Naive thymus-derived CD4-positive, alpha-beta T cell (primary cell): ENCODE measurements at regions not wholly inside any gene's neighbourhood (a gene's known extent, or its start where the extent isn't known, plus 50 kb on each side); places are given as distances from the start of the nearest gene placed in this dataset.

Source experiments
- ATAC-seq: fragments of 150-1000 bp; cut with Tn5 transposase; 2 replicates; pipeline ENCODE4 v1.10.0; 2021; ENCODE audit warnings: mild to moderate bottlenecking, moderate library complexity
- CTCF ChIA-PET: fragments of 350-600 bp; sonication (Branson Sonifier 250); formaldehyde crosslinking; loops from one replicate; lab custom pipeline; 2021; ENCODE audit warnings: antibody characterized with exemption; lab: Charles Lee
- POLR2A ChIA-PET: fragments of 350-600 bp; sonication (Branson Sonifier 250); formaldehyde crosslinking; loops from one replicate; lab custom pipeline; 2021; ENCODE audit warnings: antibody characterized with exemption, inconsistent platforms; lab: Charles Lee
- DNase-seq, 9 donors: peaks; one replicate each; pipeline versions ENCODE4 v3.0.0 to v3.0.0-alpha.2; 2020 to 2022; ENCODE audit warnings: mixed read lengths in 1 of 9
- H3K27ac ChIP-seq: one replicate; pipeline ENCODE4 v1.7.0; 2013; ENCODE audit warnings: mild to moderate bottlenecking, low read depth, low read length, moderate library complexity
- H3K27me3 ChIP-seq, 2 donors: one replicate each; pipeline ENCODE4 v1.7.0; 2013; ENCODE audit warnings: low read length in 2 of 2, mild to moderate bottlenecking in 2 of 2, moderate library complexity in 2 of 2; ENCODE audit not compliant: control insufficient read depth in 2 of 2, insufficient read depth in 2 of 2
- H3K36me3 ChIP-seq, 3 experiments: 1 replicate in 2 of 3; 2 replicates in 1 of 3; pipeline ENCODE4 v1.7.0; 2013; ENCODE audit warnings: low read length in 3 of 3, mild to moderate bottlenecking in 3 of 3, moderate library complexity in 1 of 3; ENCODE audit not compliant: insufficient read depth in 3 of 3, control insufficient read depth in 2 of 3
- H3K4me1 ChIP-seq, 2 donors: one replicate each; pipeline ENCODE4 v1.7.0; 2013; ENCODE audit warnings: low read length in 2 of 2, mild to moderate bottlenecking in 2 of 2, moderate library complexity in 1 of 2; ENCODE audit not compliant: control insufficient read depth in 2 of 2, insufficient read depth in 2 of 2
- H3K4me3 ChIP-seq: 2 replicates; pipeline ENCODE4 v1.7.0; 2013; ENCODE audit warnings: mild to moderate bottlenecking, low read length
- H3K9me3 ChIP-seq, 3 experiments: 1 replicate in 2 of 3; 2 replicates in 1 of 3; pipeline ENCODE4 v1.7.0; 2013; ENCODE audit warnings: low read length in 3 of 3; ENCODE audit not compliant: control insufficient read depth in 2 of 3
- H3K27ac Mint-ChIP-seq, 9 donors: one replicate each; pipeline ENCODE4 v1.8.0; 2020 to 2022; ENCODE audit warnings: mixed read lengths in 9 of 9, mild to moderate bottlenecking in 8 of 9, moderate library complexity in 5 of 9, inconsistent platforms in 2 of 9
- H3K27me3 Mint-ChIP-seq, 5 donors: one replicate each; pipeline ENCODE4 v1.8.0; 2021 to 2022; ENCODE audit warnings: mixed read lengths in 5 of 5, mild to moderate bottlenecking in 1 of 5
- H3K36me3 Mint-ChIP-seq, 5 donors: one replicate each; pipeline ENCODE4 v1.8.0; 2020 to 2022; ENCODE audit warnings: mixed read lengths in 5 of 5, mild to moderate bottlenecking in 3 of 5, inconsistent platforms in 1 of 5
- H3K4me1 Mint-ChIP-seq, 7 donors: one replicate each; pipeline ENCODE4 v1.8.0; 2020 to 2022; ENCODE audit warnings: mixed read lengths in 7 of 7, mild to moderate bottlenecking in 3 of 7, inconsistent platforms in 1 of 7
- H3K4me3 Mint-ChIP-seq, 10 donors: one replicate each; pipeline ENCODE4 v1.8.0; 2020 to 2022; ENCODE audit warnings: mild to moderate bottlenecking in 10 of 10, mixed read lengths in 10 of 10, moderate library complexity in 6 of 10, inconsistent platforms in 2 of 10
- H3K9me3 Mint-ChIP-seq, 11 donors: one replicate each; pipeline ENCODE4 v1.8.0; 2020 to 2022; ENCODE audit warnings: mixed read lengths in 11 of 11, mild to moderate bottlenecking in 4 of 11, inconsistent platforms in 1 of 11, moderate library complexity in 1 of 11
- intact Hi-C, 2 donors: fragments of 100-400 bp; cut with micrococcal nuclease; formaldehyde crosslinking; loops; one replicate each; pipeline ENCODE4 v1.15.1; 2023

- Mint-ChIP-seq H3K27ac (no peak overlapping the region), H3K9me3 (peaks cover 0 to 2% (median 0%) of the 10 kb centered on the region in 11 donors), H3K4me1 (no peaks in the 10 kb centered on the region), H3K27me3 (peaks cover 0 to 8% (median 0%) of the 10 kb centered on the region in 5 donors), H3K36me3 (no peaks in the 10 kb centered on the region), H3K4me3 (no peak overlapping the region)
- POLR2A ChIA-PET = no interaction called here
- H3K4me3 ChIP-seq = no peak overlapping the region
- intact Hi-C loops = no loop called here
- H3K36me3 ChIP-seq = no peaks in the 10 kb centered on the region
- H3K4me1 ChIP-seq = no peaks in the 10 kb centered on the region
- ATAC-seq (no peak), DNase-seq (peak in 1 of 9 donors; percentile 15)
- H3K27ac ChIP-seq = no peak overlapping the region
- H3K9me3 ChIP-seq = no peaks in the 10 kb centered on the region
- CTCF ChIA-PET = no interaction called here
- H3K27me3 ChIP-seq = no peaks in the 10 kb centered on the region
Observed at GRCh38 chr14:101194373-101195308, 291.1 kb upstream of the RTL1 start.

GRCh38 chr14:101195309-101195901 lies 291.9 kb upstream of the RTL1 start:
- Mint-ChIP-seq H3K4me3 (no peak overlapping the region), H3K9me3 (no peaks in the 10 kb centered on the region), H3K4me1 (no peaks in the 10 kb centered on the region), H3K27me3 (peaks cover 0 to 12% (median 0%) of the 10 kb centered on the region in 5 donors), H3K27ac (no peak overlapping the region), H3K36me3 (no peaks in the 10 kb centered on the region)
- Histone ChIP-seq H3K27ac (no peak overlapping the region), H3K36me3 (no peaks in the 10 kb centered on the region), H3K27me3 (no peaks in the 10 kb centered on the region), H3K9me3 (no peaks in the 10 kb centered on the region), H3K4me3 (no peak overlapping the region), H3K4me1 (no peaks in the 10 kb centered on the region)
- intact Hi-C loops = no loop called here
- POLR2A ChIA-PET = no interaction called here
- peak in 1 of 9 donors; percentile 8 for DNase-seq
- CTCF ChIA-PET = no interaction called here
- no peak for ATAC-seq

DNA sequence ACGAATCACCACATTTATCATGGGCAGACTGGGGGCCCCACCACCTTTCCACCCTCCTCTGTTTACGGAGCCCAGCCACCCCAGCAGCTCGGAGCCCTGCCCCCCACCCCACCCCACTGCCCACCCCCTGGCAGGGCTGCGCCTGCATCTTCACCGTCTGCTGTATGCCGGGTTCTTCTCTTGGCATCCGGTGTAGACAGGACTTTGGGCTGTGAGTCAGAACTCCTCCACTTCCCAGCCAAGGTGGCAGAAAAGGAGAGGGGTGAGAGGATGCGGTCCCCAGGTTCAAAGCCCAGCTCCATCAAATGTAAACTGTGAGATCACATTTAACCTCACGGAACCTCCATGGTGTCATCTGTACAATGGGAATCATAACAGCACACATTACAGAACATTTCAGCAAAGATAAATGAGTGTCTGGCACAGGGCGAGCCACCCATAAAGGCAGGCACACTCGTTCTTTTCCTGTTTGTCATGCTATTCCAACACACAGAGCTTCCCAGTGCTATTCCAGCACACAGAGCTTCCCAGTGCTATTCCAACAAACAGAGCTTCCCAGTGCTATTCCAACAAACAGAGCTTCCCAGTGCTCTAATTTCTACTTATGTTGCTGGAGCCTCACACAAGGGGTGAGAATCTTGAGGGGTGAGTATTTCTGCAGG lies 292.7 kb upstream of the RTL1 start:
- ChIA-PET POLR2A (no interaction called here), CTCF (no interaction called here)
- no peaks in the 10 kb centered on the region for H3K9me3 Mint-ChIP-seq
- Histone ChIP-seq H3K36me3 (no peaks in the 10 kb centered on the region), H3K27ac (no peak overlapping the region), H3K4me3 (no peak overlapping the region), H3K9me3 (no peaks in the 10 kb centered on the region), H3K4me1 (no peaks in the 10 kb centered on the region), H3K27me3 (no peaks in the 10 kb centered on the region)
- no peak overlapping the region for H3K27ac Mint-ChIP-seq
- no peaks in the 10 kb centered on the region for H3K4me1 Mint-ChIP-seq
- intact Hi-C loops = no loop called here
- H3K27me3 Mint-ChIP-seq = peaks cover 0 to 8% (median 0%) of the 10 kb centered on the region in 5 donors
- H3K4me3 Mint-ChIP-seq = no peak overlapping the region
- H3K36me3 Mint-ChIP-seq = no peaks in the 10 kb centered on the region
- ATAC-seq = no peak
- peak in 1 of 9 donors; percentile 3 for DNase-seq

DNA sequence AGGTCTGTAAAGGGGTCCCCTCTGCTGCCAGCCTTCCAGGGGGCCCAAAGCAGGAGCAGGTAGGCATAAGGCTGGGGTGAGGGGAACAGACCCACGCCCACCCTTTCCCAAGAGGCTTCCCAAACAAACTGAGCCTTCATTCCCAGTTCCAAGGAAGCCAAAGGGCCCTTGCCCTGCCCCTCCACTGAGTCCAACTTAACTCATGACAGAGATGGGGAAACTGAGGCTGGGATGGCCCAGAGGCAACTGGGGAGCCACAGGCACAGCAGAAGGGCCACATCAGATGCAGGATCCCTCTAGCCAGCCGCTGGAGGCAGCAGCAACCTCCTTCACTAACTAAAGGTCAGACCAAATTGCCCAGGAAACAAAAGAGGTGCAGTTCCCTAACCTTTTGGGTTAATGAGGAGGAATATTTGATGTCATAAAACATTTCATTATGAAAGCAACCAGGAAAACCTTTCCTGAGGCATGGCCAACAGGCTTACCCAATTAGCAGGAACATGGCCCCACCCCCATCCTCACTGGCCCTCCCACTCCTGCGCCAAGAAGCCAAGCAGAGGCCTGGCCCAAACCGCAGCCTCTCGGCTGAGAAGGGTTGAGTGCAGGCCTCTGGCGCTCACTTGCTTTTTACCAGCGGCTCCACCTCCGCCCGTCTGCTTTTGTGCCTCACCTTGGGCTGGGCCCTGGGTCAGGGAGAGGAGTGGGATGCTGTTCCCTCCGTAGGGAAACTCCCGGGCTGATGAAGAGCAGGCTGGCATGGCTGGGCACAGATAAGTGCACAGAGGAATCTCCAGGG lies 293.5 kb upstream of the RTL1 start:
- intact Hi-C loops = no loop called here
- no peak overlapping the region for H3K4me3 ChIP-seq
- POLR2A ChIA-PET = no interaction called here
- no peaks in the 10 kb centered on the region for H3K9me3 ChIP-seq
- Mint-ChIP-seq H3K27ac (no peak overlapping the region), H3K4me1 (no peaks in the 10 kb centered on the region), H3K4me3 (no peak overlapping the region), H3K9me3 (peaks cover 0 to 1% (median 0%) of the 10 kb centered on the region in 11 donors), H3K36me3 (no peaks in the 10 kb centered on the region), H3K27me3 (peaks cover 0 to 8% (median 0%) of the 10 kb centered on the region in 5 donors)
- DNase-seq (peak in 1 of 9 donors; percentile 8), ATAC-seq (no peak)
- no peaks in the 10 kb centered on the region for H3K27me3 ChIP-seq
- H3K4me1 ChIP-seq = no peaks in the 10 kb centered on the region
- H3K36me3 ChIP-seq = no peaks in the 10 kb centered on the region
- H3K27ac ChIP-seq = no peak overlapping the region
- CTCF ChIA-PET = no interaction called here

DNA sequence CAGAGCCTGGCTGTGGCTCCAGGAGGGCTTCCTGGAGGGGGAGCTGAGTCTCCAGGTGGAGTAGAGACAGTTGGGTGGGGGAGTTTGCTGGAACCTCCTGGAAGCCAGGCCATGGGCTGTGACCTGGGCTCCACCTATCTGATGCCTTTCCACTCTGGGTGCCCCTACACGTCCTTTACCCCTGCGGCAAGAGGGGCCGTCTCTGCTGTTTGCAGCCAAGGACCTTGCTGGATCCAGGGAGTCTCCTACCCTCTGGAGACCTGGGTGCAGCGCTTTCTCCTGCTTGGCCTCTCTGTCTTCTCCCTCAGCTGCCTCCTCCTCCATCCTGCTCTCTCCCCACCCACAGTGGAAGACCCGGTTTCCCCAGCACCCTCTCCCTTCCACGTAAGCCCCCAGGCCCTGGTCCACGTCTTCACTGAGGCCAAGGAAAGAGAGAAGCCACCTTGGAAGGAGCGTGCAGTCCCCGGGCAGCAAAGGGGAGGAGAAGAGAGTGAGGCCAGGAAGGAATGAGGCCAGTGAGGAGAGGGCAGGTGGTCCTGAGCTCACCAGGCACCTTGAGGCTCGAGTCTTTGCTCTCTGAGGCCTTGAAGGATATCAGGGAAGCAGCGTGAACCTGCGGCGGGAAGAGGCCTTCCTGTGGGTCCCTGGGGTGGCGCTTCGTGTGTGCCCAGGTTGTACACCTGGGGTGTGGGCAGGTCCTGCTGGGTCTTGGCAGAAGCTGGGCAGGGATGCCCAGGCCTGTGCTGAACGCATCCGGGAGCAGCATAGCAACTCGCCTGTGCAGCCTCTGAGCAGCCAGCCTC lies 294.3 kb upstream of the RTL1 start:
- Histone ChIP-seq H3K27me3 (no peaks in the 10 kb centered on the region), H3K36me3 (no peaks in the 10 kb centered on the region), H3K4me1 (no peaks in the 10 kb centered on the region), H3K4me3 (no peak overlapping the region), H3K9me3 (peaks cover 0 to 4% (median 0%) of the 10 kb centered on the region in 3 experiments), H3K27ac (no peak overlapping the region)
- Mint-ChIP-seq H3K27me3 (peaks cover 0 to 8% (median 0%) of the 10 kb centered on the region in 5 donors), H3K36me3 (no peaks in the 10 kb centered on the region), H3K4me1 (no peaks in the 10 kb centered on the region), H3K27ac (no peak overlapping the region), H3K9me3 (peaks cover 0 to 1% (median 0%) of the 10 kb centered on the region in 11 donors), H3K4me3 (no peak overlapping the region)
- ChIA-PET CTCF (no interaction called here), POLR2A (no interaction called here)
- ATAC-seq = peak; percentile 15
- DNase-seq = peak in 1 of 9 donors; percentile 8
- intact Hi-C loops = no loop called here
